ENCODE measurements at regions not wholly inside any gene's neighbourhood (a gene's known extent, or its start where the extent isn't known, plus 50 kb on each side); places are given as distances from the start of the nearest gene placed in this dataset.

DNA sequence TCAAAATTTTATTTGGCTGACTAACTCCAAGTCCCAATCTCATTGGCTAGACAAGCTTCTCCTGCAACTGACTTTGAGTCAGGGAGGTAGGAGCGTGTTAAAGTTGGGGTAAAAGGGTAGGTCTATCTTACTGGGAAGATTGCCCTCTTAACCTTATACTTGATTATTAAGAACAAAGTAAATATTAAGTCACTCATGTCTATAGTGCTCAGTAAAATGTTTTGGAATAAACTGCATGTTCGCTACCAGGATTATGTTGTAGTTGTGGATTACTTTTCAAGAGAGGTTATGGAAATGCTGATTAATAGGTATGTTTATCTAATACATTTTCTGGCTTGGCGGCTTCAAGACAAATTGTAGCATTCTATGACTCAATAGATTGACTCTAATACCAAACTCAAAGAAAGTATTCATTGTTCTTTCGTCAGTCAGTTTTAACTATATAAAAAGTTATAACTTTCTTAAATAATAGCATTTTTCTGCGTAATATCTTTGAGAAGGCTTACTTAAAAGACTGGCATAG lies 539.1 kb downstream of the PSAT1 start:
- in situ Hi-C loops (cut with MboI; ENCODE audit: low pct_ligation_motif_present in 1 of 4, low pct_unique_long_range_greater_than_20kb in 1 of 4, low sequenced_read_pairs in 3 of 4): no loop called here
- Histone ChIP-seq H3K9me3 (no peaks in the 10 kb centered on the region), H3K27ac (no peak overlapping the region), H3K4me3 (no peak overlapping the region), H3K36me3 (no peaks in the 10 kb centered on the region), H3K27me3 (no peaks in the 10 kb centered on the region), H3K4me1 (no peaks in the 10 kb centered on the region)
- WGBS, 2 donors (ENCODE audit: low coverage in 1 of 2): 87 to 92% methylated on average over 5 of the region's 5 CpGs
- no peak for DNase-seq
- intact Hi-C loops (cut with DNase I; ENCODE audit: low total_unique reads): no loop called here
- no peak for TF ChIP-seq POLR2A (IDR thresholded peaks at IDR 0.05)

DNA sequence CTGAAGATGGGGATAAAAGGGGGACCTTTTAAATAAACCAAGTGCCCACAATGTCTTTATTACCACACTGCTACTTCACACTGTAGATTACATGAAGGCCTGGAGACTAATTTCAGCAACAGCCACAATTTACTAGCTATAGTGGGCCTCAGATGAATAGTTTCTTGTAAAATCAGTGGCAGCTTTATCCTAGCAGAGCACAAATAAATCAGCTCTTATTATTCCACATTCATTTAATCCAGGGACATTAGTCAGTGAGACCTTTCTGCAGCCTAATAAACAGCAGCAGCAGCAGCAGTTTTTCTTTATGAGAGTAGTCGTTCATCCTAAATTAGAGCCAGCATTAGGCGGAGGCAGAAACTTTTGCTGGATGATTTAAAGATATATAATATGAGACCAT lies 542.3 kb downstream of the PSAT1 start:
- Histone ChIP-seq H3K27ac (no peak overlapping the region), H3K27me3 (no peaks in the 10 kb centered on the region), H3K36me3 (no peaks in the 10 kb centered on the region), H3K4me1 (no peaks in the 10 kb centered on the region), H3K9me3 (peaks cover 0 to 5% of the 10 kb centered on the region in 2 donors), H3K4me3 (no peak overlapping the region)
- intact Hi-C loops (cut with DNase I; ENCODE audit: low total_unique reads) (no loop called here), in situ Hi-C loops (cut with MboI; ENCODE audit: low pct_ligation_motif_present in 1 of 4, low pct_unique_long_range_greater_than_20kb in 1 of 4, low sequenced_read_pairs in 3 of 4) (no loop called here)
- TF ChIP-seq, protein P1, sequence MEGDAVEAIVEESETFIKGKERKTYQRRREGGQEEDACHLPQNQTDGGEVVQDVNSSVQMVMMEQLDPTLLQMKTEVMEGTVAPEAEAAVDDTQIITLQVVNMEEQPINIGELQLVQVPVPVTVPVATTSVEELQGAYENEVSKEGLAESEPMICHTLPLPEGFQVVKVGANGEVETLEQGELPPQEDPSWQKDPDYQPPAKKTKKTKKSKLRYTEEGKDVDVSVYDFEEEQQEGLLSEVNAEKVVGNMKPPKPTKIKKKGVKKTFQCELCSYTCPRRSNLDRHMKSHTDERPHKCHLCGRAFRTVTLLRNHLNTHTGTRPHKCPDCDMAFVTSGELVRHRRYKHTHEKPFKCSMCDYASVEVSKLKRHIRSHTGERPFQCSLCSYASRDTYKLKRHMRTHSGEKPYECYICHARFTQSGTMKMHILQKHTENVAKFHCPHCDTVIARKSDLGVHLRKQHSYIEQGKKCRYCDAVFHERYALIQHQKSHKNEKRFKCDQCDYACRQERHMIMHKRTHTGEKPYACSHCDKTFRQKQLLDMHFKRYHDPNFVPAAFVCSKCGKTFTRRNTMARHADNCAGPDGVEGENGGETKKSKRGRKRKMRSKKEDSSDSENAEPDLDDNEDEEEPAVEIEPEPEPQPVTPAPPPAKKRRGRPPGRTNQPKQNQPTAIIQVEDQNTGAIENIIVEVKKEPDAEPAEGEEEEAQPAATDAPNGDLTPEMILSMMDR (IDR thresholded peaks at IDR 0.05): no peak
- TF ChIP-seq POLR2A (IDR thresholded peaks at IDR 0.05) (no peak), EP300 (IDR thresholded peaks at IDR 0.05; ENCODE audit: low read depth) (no peak), POLR2AphosphoS5 (IDR thresholded peaks at IDR 0.05) (no peak)
- 63 to 64% methylated on average over 2 of the region's 2 CpGs for WGBS, 2 donors (ENCODE audit: low coverage in 1 of 2)
- no peak for DNase-seq

DNA sequence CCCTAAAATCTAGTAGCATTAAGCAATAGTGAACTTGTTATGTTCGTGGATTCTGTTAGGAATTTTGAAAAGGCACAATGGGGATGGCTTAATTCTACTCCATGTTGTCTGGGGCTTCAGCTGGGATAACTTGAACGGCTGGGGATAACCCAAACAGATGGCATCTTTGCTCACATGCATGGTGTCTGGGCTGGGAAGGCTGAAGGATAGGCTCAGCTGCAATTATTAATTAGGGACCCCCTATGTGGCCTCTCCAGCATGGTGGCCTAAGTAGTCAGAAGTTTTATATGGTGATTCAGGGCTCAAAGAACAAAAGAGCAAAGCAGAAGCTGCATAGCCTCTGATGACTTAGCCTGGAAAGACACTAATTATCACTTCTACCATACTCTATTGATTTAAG lies 551.1 kb downstream of the PSAT1 start:
- in situ Hi-C loops (cut with MboI; ENCODE audit: low pct_ligation_motif_present in 1 of 4, low pct_unique_long_range_greater_than_20kb in 1 of 4, low sequenced_read_pairs in 3 of 4): no loop called here
- Histone ChIP-seq H3K36me3 (no peaks in the 10 kb centered on the region), H3K4me3 (no peak overlapping the region), H3K4me1 (no peaks in the 10 kb centered on the region), H3K27me3 (no peaks in the 10 kb centered on the region), H3K9me3 (peaks cover 0 to 6% of the 10 kb centered on the region in 2 donors), H3K27ac (no peak overlapping the region)
- intact Hi-C loops (cut with DNase I; ENCODE audit: low total_unique reads): no loop called here
- TF ChIP-seq POLR2A (IDR thresholded peaks at IDR 0.05) (no peak), EP300 (IDR thresholded peaks at IDR 0.05; ENCODE audit: low read depth) (no peak), POLR2AphosphoS5 (IDR thresholded peaks at IDR 0.05) (no peak)
- TF ChIP-seq, protein P1 (IDR thresholded peaks at IDR 0.05): no peak
- 49 to 56% methylated on average over 2 of the region's 2 CpGs for WGBS, 2 donors (ENCODE audit: low coverage in 1 of 2)
- no peak for DNase-seq

DNA sequence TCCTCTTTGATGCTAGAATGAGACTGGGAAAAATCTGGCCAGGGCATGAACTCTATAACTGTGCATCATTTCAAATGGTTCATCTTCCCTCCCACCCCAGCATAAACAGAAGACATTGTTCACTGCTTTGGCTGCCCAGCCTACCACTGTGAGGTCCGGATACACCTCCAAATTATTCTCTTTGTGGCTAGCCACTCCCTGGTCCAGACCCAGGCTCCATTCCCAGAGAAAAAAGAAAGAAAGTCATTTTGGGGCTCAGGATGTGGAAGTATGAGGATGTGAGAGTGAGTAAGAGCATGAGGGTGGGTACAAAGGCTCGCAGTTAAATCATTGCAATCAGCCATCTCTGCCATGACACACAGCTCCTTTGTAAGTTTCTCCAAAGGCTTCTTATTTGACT lies 559.2 kb downstream of the PSAT1 start:
- 71 to 72% methylated on average over 2 of the region's 2 CpGs for WGBS, 2 donors (ENCODE audit: low coverage in 1 of 2)
- TF ChIP-seq, protein P1 (IDR thresholded peaks at IDR 0.05): no peak
- TF ChIP-seq EP300 (IDR thresholded peaks at IDR 0.05; ENCODE audit: low read depth): no peak
- no peak for TF ChIP-seq POLR2AphosphoS5 (IDR thresholded peaks at IDR 0.05)
- no peak for TF ChIP-seq POLR2A (IDR thresholded peaks at IDR 0.05)
- DNase-seq: no peak
- Histone ChIP-seq H3K4me3 (no peak overlapping the region), H3K36me3 (no peaks in the 10 kb centered on the region), H3K27ac (no peak overlapping the region), H3K27me3 (no peaks in the 10 kb centered on the region), H3K9me3 (no peaks in the 10 kb centered on the region), H3K4me1 (no peaks in the 10 kb centered on the region)
- in situ Hi-C loops (cut with MboI; ENCODE audit: low pct_ligation_motif_present in 1 of 4, low pct_unique_long_range_greater_than_20kb in 1 of 4, low sequenced_read_pairs in 3 of 4): no loop called here
- intact Hi-C loops (cut with DNase I; ENCODE audit: low total_unique reads): no loop called here

DNA sequence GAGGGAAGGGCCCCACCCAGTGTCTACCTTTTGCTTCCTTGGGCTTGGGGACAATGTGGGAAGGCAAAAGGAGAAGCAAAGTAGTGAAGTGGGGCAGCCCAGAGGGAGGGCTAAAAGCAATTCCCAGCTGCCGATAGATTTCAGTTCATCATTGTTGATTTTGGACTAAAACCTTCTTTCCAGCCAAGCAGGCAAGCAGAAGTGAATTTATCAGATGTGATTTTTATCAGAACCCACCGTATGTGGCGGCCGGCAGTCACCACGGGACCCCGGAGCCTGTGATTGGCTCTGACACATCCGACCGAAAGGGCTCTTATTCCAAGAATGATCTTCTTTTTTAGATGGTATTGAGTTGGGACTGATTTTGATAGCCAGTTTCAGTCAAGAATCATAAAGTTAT lies 559.9 kb downstream of the PSAT1 start:
- in situ Hi-C loops (cut with MboI; ENCODE audit: low pct_ligation_motif_present in 1 of 4, low pct_unique_long_range_greater_than_20kb in 1 of 4, low sequenced_read_pairs in 3 of 4): no loop called here
- 89% methylated on average over 8 of the region's 8 CpGs; no CpG with 5 or more reads in 1 of the 2 donors for WGBS, 2 donors (ENCODE audit: low coverage in 1 of 2)
- H3K4me3 ChIP-seq: no peak overlapping the region

More for the DNA sequence above, 559.9 kb downstream of the PSAT1 start:
- no peaks in the 10 kb centered on the region for H3K27me3 ChIP-seq
- H3K4me1 ChIP-seq: no peaks in the 10 kb centered on the region
- intact Hi-C loops (cut with DNase I; ENCODE audit: low total_unique reads): no loop called here
- no peak for TF ChIP-seq POLR2AphosphoS5 (IDR thresholded peaks at IDR 0.05)
- TF ChIP-seq EP300 (IDR thresholded peaks at IDR 0.05; ENCODE audit: low read depth): no peak
- H3K36me3 ChIP-seq: no peaks in the 10 kb centered on the region
- no peak for DNase-seq
- no peaks in the 10 kb centered on the region for H3K9me3 ChIP-seq
- H3K27ac ChIP-seq: no peak overlapping the region

Data from transverse colon (tissue), 4 donors.